NCI-H146 treated with DMSO at 0.1 percent for 48 hours (cell line): ENCODE measurements at regions not wholly inside any gene's neighbourhood (a gene's known extent, or its start where the extent isn't known, plus 50 kb on each side); places are given as distances from the start of the nearest gene placed in this dataset.

ENCODE experiments used
- DNase-seq: peaks from one replicate; lab custom pipeline; 2025; ENCODE audit not compliant: unreplicated experiment; lab: John Stamatoyannopoulos, UW

DNA sequence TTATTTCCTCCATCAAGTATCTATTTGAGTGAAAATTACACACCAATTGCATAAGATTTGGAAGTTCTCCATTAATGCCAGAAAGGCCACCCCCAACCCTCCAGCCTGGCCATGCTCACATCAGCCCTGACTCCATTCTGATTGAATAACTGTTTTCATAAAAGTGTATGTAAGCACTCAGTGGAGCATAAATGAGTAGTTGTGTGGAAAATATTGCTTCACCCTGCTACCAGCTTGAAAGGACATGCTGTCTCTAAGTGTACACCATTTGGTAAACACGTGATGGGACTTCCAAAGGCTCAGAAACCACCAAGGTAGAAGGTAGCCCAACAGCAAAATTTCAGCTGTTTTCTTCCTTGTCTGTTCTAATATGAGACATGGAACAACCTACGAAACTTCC, 393.8 kb downstream of the ZNF385D start:
- DNase-seq, result no peak

DNA sequence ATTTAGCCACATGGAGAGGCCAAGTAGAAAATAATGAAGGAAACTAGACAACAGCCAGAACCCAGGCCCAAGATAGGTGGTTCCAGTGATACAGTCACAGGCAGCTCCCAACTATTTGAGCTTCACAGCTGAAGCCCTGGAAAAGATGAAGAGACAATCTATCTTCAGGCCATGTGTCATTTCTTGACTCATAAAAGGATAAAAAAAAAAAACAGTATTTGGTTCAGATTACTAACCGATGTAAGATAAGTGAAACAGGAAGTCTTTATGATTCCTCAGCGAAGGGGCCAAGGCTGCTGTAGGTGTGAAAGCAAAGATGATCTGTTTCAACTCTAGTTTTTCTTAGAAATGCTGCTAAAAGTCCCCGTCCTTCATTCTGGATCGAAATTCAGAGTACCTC, 394.6 kb downstream of the ZNF385D start:
- no peak for DNase-seq

DNA sequence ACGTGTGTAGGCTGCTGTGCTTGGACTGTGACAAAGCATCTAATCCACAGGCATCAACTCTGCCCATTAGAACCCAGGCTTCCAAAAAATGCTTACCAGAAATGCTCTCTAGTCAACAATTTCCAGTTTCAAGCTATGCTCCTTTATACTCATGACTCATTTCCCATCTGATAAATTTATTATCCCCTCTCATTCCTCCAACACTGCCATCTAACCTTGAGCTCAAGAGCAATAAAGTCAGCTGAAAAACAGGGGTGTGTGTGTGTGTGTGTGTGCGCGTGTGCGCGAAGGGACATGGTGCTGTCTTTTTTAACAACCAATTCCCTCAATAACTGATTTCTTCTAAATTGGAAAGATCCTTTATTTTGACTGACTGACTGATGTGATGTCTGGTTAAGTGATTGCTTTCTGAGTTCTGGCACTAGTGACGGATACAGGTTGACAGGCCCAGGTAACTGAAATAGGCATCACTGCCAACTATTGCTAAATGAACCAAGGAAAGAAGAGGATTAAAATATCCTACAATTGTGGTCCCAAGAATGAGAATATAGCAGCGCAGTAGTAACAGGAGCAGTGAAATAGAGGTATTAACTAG, 405.5 kb downstream of the ZNF385D start:
- no peak for DNase-seq

DNA sequence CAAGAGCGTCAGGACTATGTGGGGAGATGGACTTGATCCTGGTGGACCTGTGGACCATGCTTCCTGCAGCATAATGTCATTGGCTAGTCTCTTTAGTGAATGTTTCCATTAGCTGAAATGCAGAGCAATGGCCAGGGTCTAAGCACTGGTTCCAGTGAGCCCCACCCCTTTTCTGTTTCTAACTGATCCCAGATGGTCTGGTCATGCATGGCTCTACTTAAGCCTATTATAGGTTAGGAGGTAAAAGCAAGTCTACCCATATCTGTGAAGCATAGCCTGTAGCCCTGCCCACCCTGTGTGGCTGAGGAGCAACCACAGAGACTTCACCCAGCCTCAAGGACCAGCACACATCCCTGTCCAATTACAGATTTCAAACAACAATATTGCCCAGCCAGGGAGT, 419.2 kb downstream of the ZNF385D start:
- no peak for DNase-seq

DNA sequence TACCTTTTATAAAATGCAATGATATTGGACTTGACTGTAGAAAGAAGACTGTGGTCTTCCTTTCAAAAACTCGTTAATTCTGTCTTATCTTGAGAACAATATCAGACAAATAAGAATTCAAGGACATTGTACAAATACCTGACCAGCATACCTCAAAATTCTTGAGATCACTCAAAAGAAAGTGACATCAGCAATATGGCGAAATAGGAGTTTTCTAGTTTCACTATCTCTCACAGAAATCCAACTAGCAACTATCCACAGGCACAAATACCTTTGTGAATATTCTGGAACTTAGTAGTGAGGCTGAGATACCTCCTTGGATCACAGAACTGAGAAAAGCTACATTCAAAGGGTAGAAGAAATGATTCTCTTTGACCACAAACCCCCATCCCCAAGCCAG, 419.7 kb downstream of the ZNF385D start:
- no peak for DNase-seq

DNA sequence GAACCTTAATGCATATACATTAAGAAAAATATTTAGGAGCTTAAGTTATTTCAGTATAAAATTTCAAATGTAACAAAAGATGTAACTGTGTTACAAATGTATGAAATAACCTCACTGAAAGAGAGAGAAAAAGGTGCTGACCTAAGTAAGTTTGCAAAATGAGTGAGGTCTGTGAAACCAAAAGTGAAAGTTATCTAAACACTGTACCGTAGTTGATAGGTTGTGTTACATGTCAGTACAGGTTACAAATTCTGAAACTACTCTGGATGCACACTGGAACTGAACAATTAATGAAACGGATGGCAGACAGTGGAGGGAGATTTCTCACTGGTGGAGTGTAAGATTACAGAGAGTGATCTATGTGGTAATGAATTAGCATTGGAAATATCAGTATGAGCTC, 420.7 kb downstream of the ZNF385D start:
- no peak for DNase-seq

DNA sequence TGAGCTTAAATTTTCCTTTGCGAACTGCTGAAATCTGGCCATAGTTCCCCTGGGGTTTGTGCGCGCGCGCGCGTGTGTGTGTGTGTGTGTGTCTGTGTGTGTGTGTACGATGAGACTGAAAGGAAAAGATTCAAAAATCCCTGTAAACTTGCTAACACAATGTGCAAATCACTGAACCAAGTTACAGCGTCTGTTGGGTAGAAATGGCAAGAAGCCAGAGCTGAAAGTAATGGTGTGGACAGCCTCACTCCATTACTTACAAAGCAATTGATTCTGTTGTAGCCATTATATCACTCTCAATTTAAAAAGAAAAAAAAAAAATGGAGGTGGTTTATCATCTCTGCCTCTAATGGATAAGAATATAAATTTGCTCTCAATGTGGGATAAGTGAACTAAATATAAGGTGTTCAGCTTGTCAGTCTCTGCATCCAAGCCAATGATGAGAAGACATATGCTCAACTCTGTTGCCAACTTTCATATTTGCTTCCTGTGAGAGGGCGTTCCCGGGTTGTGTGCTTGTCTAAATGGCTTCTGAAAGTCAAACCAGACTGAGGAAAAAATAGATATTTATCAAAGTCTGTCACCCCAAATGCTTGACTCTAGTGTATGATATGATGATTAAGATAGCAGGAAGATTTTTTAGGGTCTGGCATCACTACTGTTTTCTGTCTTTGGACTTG, 422.2 kb downstream of the ZNF385D start:
- no peak for DNase-seq

DNA sequence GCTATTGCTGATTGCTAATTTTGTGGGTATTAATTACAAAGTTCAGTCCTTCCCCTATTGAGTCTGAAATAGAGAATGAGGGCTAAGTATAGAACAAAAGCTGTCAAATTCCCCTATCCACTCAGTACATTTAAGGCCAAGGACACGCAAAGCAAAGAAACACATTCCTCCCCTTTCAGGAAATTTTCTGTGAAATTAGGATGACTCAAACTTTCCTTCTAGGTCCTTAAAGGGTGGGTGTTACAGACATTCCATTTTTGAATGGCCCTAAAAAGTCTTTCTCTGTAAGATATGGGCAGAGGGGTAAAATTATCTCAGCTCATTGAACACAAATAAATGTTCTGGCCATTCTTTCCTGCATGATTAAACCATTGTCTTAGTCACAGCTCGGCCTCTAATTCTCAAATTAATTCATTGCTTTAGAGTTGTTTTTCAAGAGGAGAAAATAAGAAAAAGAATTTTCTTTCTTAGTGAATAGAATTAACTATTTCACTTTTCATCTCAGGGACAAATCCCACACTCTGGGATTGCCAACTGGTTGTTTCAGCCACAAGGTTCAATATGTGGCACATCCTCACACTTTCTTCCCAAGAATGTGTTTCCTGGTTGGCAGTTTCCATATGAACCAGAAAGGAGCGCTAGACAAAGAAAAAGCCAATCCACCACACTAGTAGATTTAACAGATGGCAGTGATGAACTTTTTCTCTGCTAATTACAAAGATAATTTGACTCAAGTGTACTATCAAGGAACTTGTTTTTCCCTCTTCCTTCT, 424.1 kb downstream of the ZNF385D start:
- no peak for DNase-seq

DNA sequence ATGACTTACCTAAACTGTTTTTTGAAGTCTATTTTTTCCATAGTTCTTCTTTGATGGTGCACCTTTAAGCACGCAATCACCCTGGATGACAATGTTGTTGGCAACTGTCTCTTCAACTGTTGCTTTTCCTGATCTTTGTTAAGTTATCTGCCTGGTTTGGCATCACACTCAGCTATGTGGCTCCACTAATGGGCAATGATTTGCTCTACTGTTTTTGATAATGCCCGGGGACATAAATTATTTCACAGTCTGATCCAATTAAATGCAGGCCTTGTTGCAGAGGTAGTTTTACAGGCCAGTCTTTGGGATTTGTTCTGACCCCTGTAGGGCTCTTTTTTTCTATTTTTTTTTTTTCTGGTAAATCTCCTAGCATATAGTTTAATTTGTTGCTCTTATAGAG, 436.3 kb downstream of the ZNF385D start:
- DNase-seq, result no peak

DNA sequence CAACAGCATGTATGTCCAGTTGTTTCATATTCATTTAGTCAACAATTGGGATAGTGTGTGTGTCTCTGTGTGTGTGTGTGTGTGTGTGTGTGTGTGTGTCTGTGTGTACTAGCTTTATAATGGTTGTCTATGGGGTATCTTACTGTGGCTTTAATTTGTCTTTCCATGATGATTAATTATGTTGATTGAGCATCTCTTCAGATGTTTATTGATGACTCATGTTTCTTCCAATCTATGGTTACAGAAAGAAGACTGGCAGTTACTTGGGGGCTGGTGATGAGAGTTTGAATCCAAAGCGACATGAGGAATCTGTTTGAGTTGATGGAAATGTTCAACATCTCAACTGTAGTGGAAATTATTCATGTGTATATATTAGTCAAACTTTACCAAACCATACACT, 440.1 kb downstream of the ZNF385D start:
- no peak for DNase-seq

DNA sequence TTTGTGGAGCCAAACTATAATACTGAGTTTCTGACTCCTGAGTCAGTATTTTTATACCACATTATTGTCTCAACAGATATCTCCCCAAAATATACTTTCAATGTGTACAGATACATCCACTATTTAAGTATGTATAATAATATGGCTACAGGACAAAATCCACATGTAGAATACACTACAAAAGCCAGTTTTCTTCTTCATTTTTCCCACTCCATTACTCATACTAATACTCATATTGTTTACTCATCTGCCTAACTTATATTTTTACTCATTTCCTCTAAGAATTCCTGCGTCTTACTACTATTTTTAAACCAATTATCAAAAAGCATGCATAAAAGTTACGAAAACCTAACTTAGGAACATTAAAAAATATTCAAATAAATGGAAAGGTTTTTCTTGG, 440.8 kb downstream of the ZNF385D start:
- DNase-seq, result no peak

DNA sequence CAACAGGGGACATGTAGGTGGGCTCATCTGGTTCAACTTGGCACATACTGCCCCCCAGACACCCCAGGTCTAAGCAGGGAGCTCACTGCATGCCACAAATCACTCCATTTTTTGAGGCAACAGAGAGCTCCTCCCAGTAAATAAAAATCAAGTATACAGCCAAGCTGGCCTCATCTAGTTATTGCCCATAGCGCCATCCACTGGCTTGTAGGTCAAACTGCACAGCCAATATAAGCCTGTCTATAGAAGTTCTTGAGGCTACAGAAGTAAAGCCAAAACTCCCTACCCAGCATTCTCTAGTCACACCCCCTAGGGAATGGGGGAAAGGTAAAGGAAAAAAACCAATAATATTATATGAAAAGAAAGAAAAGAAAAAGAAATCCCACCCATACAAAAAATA, 453.7 kb downstream of the ZNF385D start:
- no peak for DNase-seq

DNA sequence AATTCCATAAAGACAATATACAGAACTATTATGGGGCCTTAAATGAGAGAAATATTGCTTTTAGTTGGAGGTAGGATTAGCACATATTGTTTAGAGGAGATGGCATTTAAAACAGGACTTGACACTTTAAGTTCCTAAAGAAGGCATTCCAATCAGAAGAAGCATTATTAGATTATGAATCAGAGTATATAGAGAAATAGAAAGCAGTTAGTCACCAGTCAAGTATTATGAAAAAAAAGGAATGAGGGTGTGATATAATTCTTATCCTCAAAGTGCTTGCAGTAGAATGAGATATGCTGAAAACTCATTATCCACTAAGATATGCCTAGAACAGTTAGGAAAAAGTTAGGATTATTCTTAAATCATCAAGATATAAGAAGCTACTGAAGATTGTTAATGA, 456.2 kb downstream of the ZNF385D start:
- no peak for DNase-seq

DNA sequence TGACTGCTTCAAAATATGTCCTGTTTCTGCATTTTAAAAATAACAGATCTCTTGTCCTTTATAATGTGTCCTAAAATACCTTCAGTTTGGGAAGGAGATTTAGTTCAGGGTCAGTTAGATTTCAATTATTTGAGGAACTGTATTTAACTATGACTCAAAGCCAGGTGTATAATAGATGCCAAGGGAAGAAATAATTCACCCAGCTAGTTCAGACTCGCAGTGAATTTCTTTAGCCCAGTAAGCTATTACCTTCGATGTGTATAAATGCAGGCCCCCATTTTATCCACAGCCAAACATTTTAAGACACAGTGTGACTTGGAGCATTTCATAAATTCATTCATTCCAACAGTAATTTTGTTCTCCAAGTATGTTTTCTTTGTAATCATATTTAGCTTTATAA, 458.0 kb downstream of the ZNF385D start:
- no peak for DNase-seq

DNA sequence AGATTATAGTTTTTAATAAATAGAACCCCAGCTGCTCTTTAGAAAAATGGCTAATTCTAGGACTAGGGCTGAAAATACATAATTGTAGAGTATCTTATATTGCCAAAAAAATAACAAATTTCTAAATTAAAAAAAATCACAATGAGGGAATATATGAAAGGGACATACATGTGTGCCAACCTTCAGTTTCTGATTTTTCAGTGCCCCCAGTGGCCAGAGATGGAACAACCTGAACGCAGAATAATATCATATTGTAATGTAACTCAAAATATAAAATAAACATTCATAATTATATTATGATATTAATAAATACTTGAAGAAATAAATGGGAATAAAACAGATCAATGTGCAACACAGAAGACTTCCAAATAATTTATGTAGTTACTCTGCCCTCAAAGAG, 460.5 kb downstream of the ZNF385D start:
- no peak for DNase-seq

DNA sequence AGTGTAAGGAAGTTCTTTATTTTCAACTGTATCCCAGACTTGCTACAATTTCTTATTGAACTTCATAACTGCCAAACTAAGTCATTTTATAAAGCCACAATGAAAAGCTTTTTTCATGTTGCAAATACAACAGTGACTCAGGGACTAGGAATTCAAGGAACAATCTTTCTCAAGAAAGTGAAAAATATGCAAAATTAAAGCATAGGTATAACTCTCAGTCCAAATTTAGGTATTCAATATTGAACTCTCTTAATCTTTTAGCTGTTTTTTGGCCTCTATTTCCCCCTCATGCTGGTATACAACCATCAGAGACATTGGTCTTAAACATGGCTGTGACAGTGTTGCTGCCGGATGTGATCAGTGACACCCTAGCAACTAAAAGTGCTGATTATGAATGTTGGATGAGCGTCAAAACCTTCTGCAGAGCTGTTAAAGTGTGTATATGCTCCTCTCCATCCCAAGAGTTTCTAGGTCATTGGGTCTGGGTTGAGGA, 476.9 kb downstream of the ZNF385D start:
- DNase-seq, result no peak

DNA sequence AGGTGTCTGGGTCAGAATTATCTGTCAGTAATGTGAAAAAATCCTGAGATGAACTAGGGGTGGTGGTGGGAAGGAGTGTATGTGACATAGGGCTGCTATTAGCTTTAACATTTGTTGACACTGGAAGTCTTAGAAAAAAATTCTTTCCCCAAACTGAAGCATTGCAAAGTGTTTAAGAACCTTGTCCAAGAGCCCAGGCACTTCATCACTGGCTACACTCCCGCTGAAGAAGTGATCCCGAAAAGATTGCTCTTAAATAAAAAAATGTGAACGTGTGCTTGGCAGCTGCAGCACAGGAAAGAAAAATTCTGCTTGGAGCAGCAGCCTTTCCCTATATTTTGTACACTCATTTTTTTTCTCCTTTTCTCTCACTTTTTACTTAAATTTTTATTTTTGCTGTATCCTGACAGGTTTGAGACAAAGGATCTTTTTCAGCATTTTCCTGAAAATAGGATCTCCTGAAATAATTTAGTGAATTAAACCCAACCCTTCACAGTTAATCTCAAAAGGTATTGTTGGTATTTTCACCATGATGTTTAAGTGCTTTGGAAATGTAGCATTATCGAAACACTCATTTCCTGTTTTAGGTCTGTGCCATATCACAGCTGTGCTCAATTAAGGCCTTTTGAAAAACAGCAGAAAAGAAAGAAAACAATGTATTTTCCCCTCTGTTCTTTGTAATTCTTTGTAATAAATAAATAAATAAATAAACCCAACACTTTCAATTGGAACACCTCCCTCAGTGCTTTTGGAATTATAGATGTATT, 477.6 kb downstream of the ZNF385D start:
- DNase-seq, result no peak

DNA sequence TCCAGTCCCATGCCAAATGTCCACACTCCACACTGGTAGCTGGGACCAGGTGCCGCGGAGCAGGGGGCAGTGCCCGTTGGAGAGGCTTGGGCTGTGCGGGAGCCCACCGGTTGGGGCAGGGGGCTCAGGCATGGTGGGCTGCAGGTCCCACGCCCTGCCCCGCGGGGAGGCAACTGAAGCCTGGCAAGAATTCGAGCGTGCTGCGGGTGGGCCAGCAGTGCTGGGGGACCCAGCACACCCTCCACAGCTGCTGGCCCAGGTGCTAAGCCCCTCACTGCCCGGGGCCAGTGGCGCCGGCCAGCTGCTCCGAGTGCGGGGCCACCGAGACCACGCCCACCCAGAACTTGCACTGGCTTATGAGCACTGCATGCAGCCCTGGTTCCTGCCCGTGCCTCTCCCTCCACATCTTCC, 479.4 kb downstream of the ZNF385D start:
- no peak for DNase-seq

DNA sequence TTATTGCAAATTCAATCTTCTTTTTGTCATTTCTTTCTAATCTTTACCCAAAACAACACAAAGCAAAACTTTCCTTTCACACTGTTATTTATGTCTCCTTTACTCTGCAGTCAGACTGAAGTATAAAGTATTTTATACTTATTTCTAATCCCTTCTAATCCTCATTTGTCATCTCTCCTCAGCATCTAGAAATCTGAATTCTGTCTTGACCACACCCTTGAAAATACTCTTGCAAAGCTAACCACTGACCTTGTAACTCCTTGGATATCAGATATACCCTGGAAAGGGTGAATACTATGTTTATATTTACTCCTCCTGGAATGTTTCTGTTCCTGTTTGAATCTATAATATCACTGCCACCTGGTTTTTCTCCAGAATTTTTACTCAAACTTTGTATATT, 481.1 kb downstream of the ZNF385D start:
- no peak for DNase-seq

DNA sequence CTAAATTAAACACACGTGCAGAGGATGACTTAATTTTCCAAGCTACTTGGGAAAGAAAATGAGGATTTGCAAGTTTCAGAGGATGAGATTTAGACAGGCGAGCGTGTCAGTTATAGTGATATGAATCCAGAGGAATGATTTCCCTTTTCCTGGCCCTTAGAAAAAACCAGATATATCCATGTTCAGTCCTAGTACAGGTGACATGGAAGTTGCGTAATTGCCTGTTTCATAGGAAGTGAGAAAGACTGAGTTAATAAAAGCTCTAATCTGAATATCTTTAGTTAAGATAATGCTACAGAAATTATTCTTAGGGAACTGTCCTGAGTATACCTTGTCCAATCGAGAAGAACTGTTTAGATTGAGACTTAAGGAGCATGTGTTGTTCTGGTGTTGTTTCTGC, 490.5 kb downstream of the ZNF385D start:
- DNase-seq, result no peak

DNA sequence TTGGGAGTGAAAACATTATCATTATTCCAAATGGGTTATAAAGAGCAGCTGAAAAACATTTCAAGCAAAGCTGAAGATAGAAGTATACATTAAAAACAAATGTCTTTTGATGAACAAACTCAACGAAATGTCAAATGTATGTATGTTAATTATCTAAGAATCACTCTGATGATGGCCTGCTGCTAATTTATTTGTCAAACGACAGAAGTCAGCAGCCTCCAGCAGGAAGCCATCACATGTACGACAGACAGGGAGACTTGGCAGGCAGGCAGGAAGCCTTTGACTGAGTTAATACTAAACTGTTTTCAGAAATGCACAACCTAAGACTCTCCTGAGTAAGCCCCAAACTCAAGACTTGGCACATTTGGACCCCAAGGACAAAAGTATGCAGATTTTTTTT, 491.1 kb downstream of the ZNF385D start:
- DNase-seq, result no peak

DNA sequence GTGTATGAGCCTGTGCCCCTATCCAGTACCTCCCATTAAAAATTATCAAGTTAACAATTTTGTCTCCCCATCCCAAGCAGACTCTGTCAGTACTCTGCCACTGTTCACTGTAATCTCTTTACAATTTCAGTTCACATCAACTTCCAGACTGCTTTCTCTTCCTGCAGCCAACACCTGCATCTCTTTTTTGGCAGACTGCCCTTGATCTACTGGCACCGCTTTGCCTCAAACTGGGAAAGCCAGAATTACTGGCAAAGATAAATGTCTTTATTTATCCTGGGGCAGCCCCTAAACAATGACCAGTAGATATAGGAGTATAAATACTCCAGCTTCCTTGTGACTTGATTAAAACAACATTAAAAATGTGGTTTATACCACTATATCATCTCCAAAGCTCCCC, 494.1 kb downstream of the ZNF385D start:
- no peak for DNase-seq
